ENCODE measurements at regions not wholly inside any gene's neighbourhood (a gene's known extent, or its start where the extent isn't known, plus 50 kb on each side); places are given as distances from the start of the nearest gene placed in this dataset.
"Not testable (repeated sequence)": the region's sequence is repeated elsewhere in the genome, so short reads cannot be mapped to it uniquely, and the experiment has no call there.

DNA sequence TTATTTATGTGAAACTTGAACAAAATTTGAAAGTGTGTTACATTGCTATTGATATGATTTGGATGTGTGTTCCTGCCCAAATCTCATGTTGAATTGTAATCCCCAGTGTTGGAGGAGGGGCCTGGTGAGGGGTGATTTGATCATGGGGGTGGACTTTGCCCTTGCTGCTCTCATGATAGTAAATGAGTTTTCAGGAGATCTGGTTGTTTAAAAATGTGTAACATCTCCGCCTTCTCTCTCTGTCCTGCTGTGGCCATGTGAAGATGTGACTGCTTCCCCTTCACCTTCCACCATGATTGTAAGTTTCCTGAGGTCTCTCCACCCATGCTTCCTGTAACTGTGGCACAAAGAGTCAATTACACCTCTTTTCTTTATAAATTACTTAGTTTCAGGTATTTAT is 1731.0 kb downstream of the SLITRK5 start:
- H3K79me2 ChIP-seq (replicated peaks; ENCODE audit: insufficient read depth) = no peaks in the 10 kb centered on the region
- DNase-seq (ENCODE audit: low spot score) (no peak), ATAC-seq (no peak)
- no peaks in the 10 kb centered on the region; the same call in 1 of the 2 replicates for H3K36me3 ChIP-seq (ENCODE audit: insufficient read depth)
- Mint-ChIP-seq H3K9me3 (no peaks in the 10 kb centered on the region; the same call in 2 of the 3 replicates), H3K36me3 (ENCODE audit: low read depth) (peaks cover 4% of the 10 kb centered on the region; the same call in 1 of the 3 replicates), H3K27me3 (ENCODE audit: insufficient read depth, low read depth, poor library complexity) (peaks cover 4% of the 10 kb centered on the region), H3K4me1 (peaks cover 18% of the 10 kb centered on the region; the same call in 2 of the 3 replicates), H3K27ac (peak overlapping the region; percentile 17; the same call in 1 of the 2 replicates), H3K4me3 (no peak overlapping the region)
- no peak overlapping the region for H2AFZ ChIP-seq
- no peaks in the 10 kb centered on the region; the same call in 1 of the 2 replicates for H3K9me2 ChIP-seq (ENCODE audit: insufficient read depth)
- TF ChIP-seq NANOG (IDR thresholded peaks at IDR 0.05; ENCODE audit: borderline replicate concordance) = no peak
- TF ChIP-seq, protein P1, sequence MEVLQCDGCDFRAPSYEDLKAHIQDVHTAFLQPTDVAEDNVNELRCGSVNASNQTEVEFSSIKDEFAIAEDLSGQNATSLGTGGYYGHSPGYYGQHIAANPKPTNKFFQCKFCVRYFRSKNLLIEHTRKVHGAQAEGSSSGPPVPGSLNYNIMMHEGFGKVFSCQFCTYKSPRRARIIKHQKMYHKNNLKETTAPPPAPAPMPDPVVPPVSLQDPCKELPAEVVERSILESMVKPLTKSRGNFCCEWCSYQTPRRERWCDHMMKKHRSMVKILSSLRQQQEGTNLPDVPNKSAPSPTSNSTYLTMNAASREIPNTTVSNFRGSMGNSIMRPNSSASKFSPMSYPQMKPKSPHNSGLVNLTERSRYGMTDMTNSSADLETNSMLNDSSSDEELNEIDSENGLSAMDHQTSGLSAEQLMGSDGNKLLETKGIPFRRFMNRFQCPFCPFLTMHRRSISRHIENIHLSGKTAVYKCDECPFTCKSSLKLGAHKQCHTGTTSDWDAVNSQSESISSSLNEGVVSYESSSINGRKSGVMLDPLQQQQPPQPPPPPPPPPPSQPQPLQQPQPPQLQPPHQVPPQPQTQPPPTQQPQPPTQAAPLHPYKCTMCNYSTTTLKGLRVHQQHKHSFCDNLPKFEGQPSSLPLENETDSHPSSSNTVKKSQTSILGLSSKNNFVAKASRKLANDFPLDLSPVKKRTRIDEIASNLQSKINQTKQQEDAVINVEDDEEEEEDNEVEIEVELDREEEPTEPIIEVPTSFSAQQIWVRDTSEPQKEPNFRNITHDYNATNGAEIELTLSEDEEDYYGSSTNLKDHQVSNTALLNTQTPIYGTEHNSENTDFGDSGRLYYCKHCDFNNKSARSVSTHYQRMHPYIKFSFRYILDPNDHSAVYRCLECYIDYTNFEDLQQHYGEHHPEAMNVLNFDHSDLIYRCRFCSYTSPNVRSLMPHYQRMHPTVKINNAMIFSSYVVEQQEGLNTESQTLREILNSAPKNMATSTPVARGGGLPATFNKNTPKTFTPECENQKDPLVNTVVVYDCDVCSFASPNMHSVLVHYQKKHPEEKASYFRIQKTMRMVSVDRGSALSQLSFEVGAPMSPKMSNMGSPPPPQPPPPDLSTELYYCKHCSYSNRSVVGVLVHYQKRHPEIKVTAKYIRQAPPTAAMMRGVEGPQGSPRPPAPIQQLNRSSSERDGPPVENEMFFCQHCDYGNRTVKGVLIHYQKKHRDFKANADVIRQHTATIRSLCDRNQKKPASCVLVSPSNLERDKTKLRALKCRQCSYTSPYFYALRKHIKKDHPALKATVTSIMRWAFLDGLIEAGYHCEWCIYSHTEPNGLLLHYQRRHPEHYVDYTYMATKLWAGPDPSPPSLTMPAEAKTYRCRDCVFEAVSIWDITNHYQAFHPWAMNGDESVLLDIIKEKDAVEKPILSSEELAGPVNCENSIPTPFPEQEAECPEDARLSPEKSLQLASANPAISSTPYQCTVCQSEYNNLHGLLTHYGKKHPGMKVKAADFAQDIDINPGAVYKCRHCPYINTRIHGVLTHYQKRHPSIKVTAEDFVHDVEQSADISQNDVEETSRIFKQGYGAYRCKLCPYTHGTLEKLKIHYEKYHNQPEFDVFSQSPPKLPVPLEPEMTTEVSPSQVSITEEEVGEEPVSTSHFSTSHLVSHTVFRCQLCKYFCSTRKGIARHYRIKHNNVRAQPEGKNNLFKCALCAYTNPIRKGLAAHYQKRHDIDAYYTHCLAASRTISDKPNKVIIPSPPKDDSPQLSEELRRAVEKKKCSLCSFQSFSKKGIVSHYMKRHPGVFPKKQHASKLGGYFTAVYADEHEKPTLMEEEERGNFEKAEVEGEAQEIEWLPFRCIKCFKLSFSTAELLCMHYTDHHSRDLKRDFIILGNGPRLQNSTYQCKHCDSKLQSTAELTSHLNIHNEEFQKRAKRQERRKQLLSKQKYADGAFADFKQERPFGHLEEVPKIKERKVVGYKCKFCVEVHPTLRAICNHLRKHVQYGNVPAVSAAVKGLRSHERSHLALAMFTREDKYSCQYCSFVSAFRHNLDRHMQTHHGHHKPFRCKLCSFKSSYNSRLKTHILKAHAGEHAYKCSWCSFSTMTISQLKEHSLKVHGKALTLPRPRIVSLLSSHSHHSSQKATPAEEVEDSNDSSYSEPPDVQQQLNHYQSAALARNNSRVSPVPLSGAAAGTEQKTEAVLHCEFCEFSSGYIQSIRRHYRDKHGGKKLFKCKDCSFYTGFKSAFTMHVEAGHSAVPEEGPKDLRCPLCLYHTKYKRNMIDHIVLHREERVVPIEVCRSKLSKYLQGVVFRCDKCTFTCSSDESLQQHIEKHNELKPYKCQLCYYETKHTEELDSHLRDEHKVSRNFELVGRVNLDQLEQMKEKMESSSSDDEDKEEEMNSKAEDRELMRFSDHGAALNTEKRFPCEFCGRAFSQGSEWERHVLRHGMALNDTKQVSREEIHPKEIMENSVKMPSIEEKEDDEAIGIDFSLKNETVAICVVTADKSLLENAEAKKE (CRISPR knock-in tag; IDR thresholded peaks at IDR 0.05) = no peak
- peaks cover 7% of the 10 kb centered on the region; the same call in 1 of the 2 replicates for H3K4me1 ChIP-seq (ENCODE audit: insufficient read depth)
- no peak overlapping the region for H3K4me2 ChIP-seq
- no peaks in the 10 kb centered on the region for H3F3A ChIP-seq (replicated peaks; ENCODE audit: low read depth)
- H3K4me3 ChIP-seq = no peak overlapping the region
- no peaks in the 10 kb centered on the region for H4K20me1 ChIP-seq (replicated peaks; ENCODE audit: insufficient read depth)
- H3K27ac ChIP-seq (ENCODE audit: low read depth) = no peak overlapping the region
- no peaks in the 10 kb centered on the region for H3K27me3 ChIP-seq (ENCODE audit: insufficient read depth)

- not testable (repeated sequence) for H4K20me1 ChIP-seq (replicated peaks; ENCODE audit: insufficient read depth); H3K36me3 ChIP-seq (ENCODE audit: insufficient read depth); H3F3A ChIP-seq (replicated peaks; ENCODE audit: low read depth); H3K36me3 Mint-ChIP-seq (ENCODE audit: low read depth); H3K27ac Mint-ChIP-seq; ATAC-seq; DNase-seq (ENCODE audit: low spot score); H3K79me2 ChIP-seq (replicated peaks; ENCODE audit: insufficient read depth); H3K4me1 ChIP-seq (ENCODE audit: insufficient read depth); H3K4me2 ChIP-seq; H2AFZ ChIP-seq; H3K27ac ChIP-seq (ENCODE audit: low read depth); H3K4me3 Mint-ChIP-seq; H3K9me2 ChIP-seq (ENCODE audit: insufficient read depth); H3K27me3 ChIP-seq (ENCODE audit: insufficient read depth); H3K4me3 ChIP-seq; H3K27me3 Mint-ChIP-seq (ENCODE audit: insufficient read depth, low read depth, poor library complexity); H3K9me3 Mint-ChIP-seq
- H3K4me1 Mint-ChIP-seq = peaks cover 18% of the 10 kb centered on the region; the same call in 2 of the 3 replicates
Measured at GRCh38 chr13:89406096-89406495, 1734.9 kb downstream of the SLITRK5 start.

Data from GM23338 (cell line).